ENCODE measurements at regions not wholly inside any gene's neighbourhood (a gene's known extent, or its start where the extent isn't known, plus 50 kb on each side); places are given as distances from the start of the nearest gene placed in this dataset.
"Not testable (repeated sequence)": the region's sequence is repeated elsewhere in the genome, so short reads cannot be mapped to it uniquely, and the experiment has no call there.

- peak; percentile 52 for DNase-seq (ENCODE audit: low read depth)
These were observed 60.6 kb upstream of the AKR1C1 start for GRCh38 chr10:4902571-4903011.

GRCh38 chr10:4903126-4903525 is 60.1 kb upstream of the AKR1C1 start:
- DNase-seq (ENCODE audit: low read depth), result not testable (repeated sequence)

GRCh38 chr10:4903675-4904074 is 59.5 kb upstream of the AKR1C1 start:
- DNase-seq (ENCODE audit: low read depth), result not testable (repeated sequence)

- no peak for DNase-seq (ENCODE audit: low read depth)
These were observed 54.1 kb upstream of the AKR1C1 start for GRCh38 chr10:4909118-4909517.
